Kidney capillary endothelial cell (primary cell): ENCODE measurements at regions not wholly inside any gene's neighbourhood (a gene's known extent, or its start where the extent isn't known, plus 50 kb on each side); places are given as distances from the start of the nearest gene placed in this dataset.
"Not testable (repeated sequence)": the region's sequence is repeated elsewhere in the genome, so short reads cannot be mapped to it uniquely, and the experiment has no call there.

Source experiments
- DNase-seq: peaks from one replicate; pipeline ENCODE4 v3.0.0-alpha.2; 2018; ENCODE audit warnings: low spot score

- DNase-seq: no peak
Measured at GRCh38 chr2:194104687-194105086, 1552.3 kb upstream of the SLC39A10 start.

- no peak for DNase-seq
Measured at GRCh38 chr2:194103941-194104659, 1552.9 kb upstream of the SLC39A10 start.

- no peak for DNase-seq
Measured at GRCh38 chr2:194102546-194102945, 1554.5 kb upstream of the SLC39A10 start.

GRCh38 chr2:194100201-194100600, 1556.8 kb upstream of the SLC39A10 start:
- no peak for DNase-seq

- no peak for DNase-seq
Measured at GRCh38 chr2:194096402-194096801, 1560.6 kb upstream of the SLC39A10 start.

GRCh38 chr2:194095359-194095758, 1561.7 kb upstream of the SLC39A10 start:
- no peak for DNase-seq

- DNase-seq: no peak
Measured at GRCh38 chr2:194090251-194090905, 1566.6 kb upstream of the SLC39A10 start.

- DNase-seq: no peak
Measured at GRCh38 chr2:194087089-194087958, 1569.7 kb upstream of the SLC39A10 start.

- no peak for DNase-seq
Measured at GRCh38 chr2:194086129-194086528, 1570.9 kb upstream of the SLC39A10 start.

- DNase-seq: no peak
Measured at GRCh38 chr2:194079989-194080388, 1577.0 kb upstream of the SLC39A10 start.

- DNase-seq: no peak
Measured at GRCh38 chr2:194077366-194077765, 1579.7 kb upstream of the SLC39A10 start.

GRCh38 chr2:194062401-194062800, 1594.6 kb upstream of the SLC39A10 start:
- no peak for DNase-seq

GRCh38 chr2:194060269-194060668, 1596.8 kb upstream of the SLC39A10 start:
- no peak for DNase-seq

- no peak for DNase-seq
Measured at GRCh38 chr2:194054313-194054712, 1602.7 kb upstream of the SLC39A10 start.

GRCh38 chr2:194044321-194044720, 1612.7 kb upstream of the SLC39A10 start:
- no peak for DNase-seq

- DNase-seq: not testable (repeated sequence)
Measured at GRCh38 chr2:194021130-194021529, 1635.9 kb upstream of the SLC39A10 start.

GRCh38 chr2:194020155-194020554, 1636.9 kb upstream of the SLC39A10 start:
- DNase-seq: no peak

GRCh38 chr2:194015751-194016150, 1641.3 kb upstream of the SLC39A10 start:
- DNase-seq: no peak

- DNase-seq: no peak
Measured at GRCh38 chr2:194014639-194015038, 1642.4 kb upstream of the SLC39A10 start.

- no peak for DNase-seq
Measured at GRCh38 chr2:194004590-194005206, 1652.3 kb upstream of the SLC39A10 start.

GRCh38 chr2:194003911-194004310, 1653.1 kb upstream of the SLC39A10 start:
- no peak for DNase-seq

GRCh38 chr2:194002699-194003368, 1654.2 kb upstream of the SLC39A10 start:
- DNase-seq: no peak
